HEK293 (cell line): ENCODE measurements at regions not wholly inside any gene's neighbourhood (a gene's known extent, or its start where the extent isn't known, plus 50 kb on each side); places are given as distances from the start of the nearest gene placed in this dataset.

Source experiments
- CTCF ChIA-PET: fragments of 350-600 bp; formaldehyde crosslinking; extraction: SDS; loops from one replicate; lab custom pipeline; 2021; ENCODE audit warnings: antibody characterized with exemption; lab: Yijun Ruan, JAX
- POLR2A ChIA-PET: fragments of 300-600 bp; formaldehyde crosslinking; extraction: SDS; loops from one replicate; lab custom pipeline; 2020; ENCODE audit warnings: antibody characterized with exemption, inconsistent platforms; lab: Yijun Ruan, JAX
- H3K27ac ChIP-seq: fragments of 200-500 bp; sonication (Bioruptor generic); 2 replicates; pipeline ENCODE4 v1.5.1; 2014; ENCODE audit warnings: low read depth, low read length, control low read depth, inconsistent platforms; ENCODE audit errors: extremely low read depth
- H3K36me3 ChIP-seq, 2 experiments: fragments of 200-500 bp in 1 of 2; sonication (Bioruptor generic) in 1 of 2; 1 replicate in 1 of 2; 2 replicates in 1 of 2; pipeline ENCODE4 v1.5.1; 2014 to 2017; ENCODE audit warnings: inconsistent platforms in 2 of 2, low read length in 2 of 2; ENCODE audit not compliant: control insufficient read depth in 2 of 2, insufficient read depth in 1 of 2
- H3K4me1 ChIP-seq: fragments of 200-500 bp; sonication (Bioruptor generic); 2 replicates; pipeline ENCODE4 v1.5.1; 2014; ENCODE audit warnings: mild to moderate bottlenecking, low read length, inconsistent platforms; ENCODE audit not compliant: control insufficient read depth, insufficient read depth
- H3K4me3 ChIP-seq: 2 replicates; pipeline ENCODE4 v1.5.1; 2011; ENCODE audit warnings: low read depth, mild to moderate bottlenecking, control low read depth, low read length, moderate library complexity
- H3K9me3 ChIP-seq: fragments of 200-500 bp; sonication (Bioruptor generic); 2 replicates; pipeline ENCODE4 v1.5.1; 2014; ENCODE audit warnings: low read depth, low read length, inconsistent platforms; ENCODE audit not compliant: control insufficient read depth, insufficient read depth
- FEZF1 ChIP-seq: fragments of 450-650 bp; formaldehyde crosslinking; IDR thresholded peaks from 2 replicates; pipeline ENCODE4 v1.5.1; 2016; ENCODE audit warnings: missing biosample characterization, missing genetic modification characterization
- IKZF3 ChIP-seq: fragments of 450-650 bp; IDR thresholded peaks from 2 replicates; pipeline ENCODE4 v1.5.0; 2018; ENCODE audit warnings: missing biosample characterization, mild to moderate bottlenecking, missing genetic modification characterization, moderate library complexity
- KLF10 ChIP-seq: fragments of 450-650 bp; IDR thresholded peaks from 2 replicates; pipeline ENCODE4 v1.5.1; 2018; ENCODE audit warnings: missing biosample characterization, mild to moderate bottlenecking, missing genetic modification characterization
- KLF9 ChIP-seq: fragments of 450-650 bp; formaldehyde crosslinking; IDR thresholded peaks from 2 replicates; pipeline ENCODE4 v1.5.1; 2016; ENCODE audit warnings: missing biosample characterization, missing genetic modification characterization, low read depth
- MEIS1 ChIP-seq: sonication (generic); formaldehyde crosslinking; IDR thresholded peaks from 2 replicates; pipeline ENCODE4 v1.8.1; 2022; ENCODE audit warnings: missing genetic modification reagents, mild to moderate bottlenecking, borderline replicate concordance
- REPIN1 ChIP-seq: fragments of 450-650 bp; formaldehyde crosslinking; IDR thresholded peaks from 2 replicates; pipeline ENCODE4 v1.5.1; 2017; ENCODE audit warnings: missing biosample characterization, missing genetic modification characterization, low read depth
- SCRT2 ChIP-seq: fragments of 450-650 bp; formaldehyde crosslinking; IDR thresholded peaks from 2 replicates; pipeline ENCODE4 v1.5.1; 2016; ENCODE audit warnings: missing biosample characterization, missing genetic modification characterization
- ZNF121 ChIP-seq: fragments of 450-650 bp; formaldehyde crosslinking; IDR thresholded peaks from 2 replicates; pipeline ENCODE4 v1.5.1; 2016; ENCODE audit warnings: missing biosample characterization, missing genetic modification characterization
- ZNF341 ChIP-seq: fragments of 450-650 bp; formaldehyde crosslinking; IDR thresholded peaks from 2 replicates; pipeline ENCODE4; 2016; ENCODE audit warnings: low read depth, missing biosample characterization, missing genetic modification characterization
- ZNF48 ChIP-seq: fragments of 450-650 bp; formaldehyde crosslinking; IDR thresholded peaks from 2 replicates; pipeline ENCODE4 v1.5.1; 2016; ENCODE audit warnings: missing biosample characterization, missing genetic modification characterization
- ZNF510 ChIP-seq: fragments of 450-650 bp; formaldehyde crosslinking; IDR thresholded peaks from 2 replicates; pipeline ENCODE4 v1.5.1; 2018; ENCODE audit warnings: mild to moderate bottlenecking, missing genetic modification characterization, missing biosample characterization; ENCODE audit not compliant: insufficient replicate concordance
- ZNF521 ChIP-seq: fragments of 450-650 bp; formaldehyde crosslinking; IDR thresholded peaks from 2 replicates; pipeline ENCODE4 v1.5.1; 2017; ENCODE audit warnings: missing biosample characterization, mild to moderate bottlenecking, missing genetic modification characterization
- ZNF560 ChIP-seq: fragments of 450-650 bp; formaldehyde crosslinking; IDR thresholded peaks from 2 replicates; pipeline ENCODE4 v1.5.1; 2017; ENCODE audit warnings: missing biosample characterization, missing genetic modification characterization, borderline replicate concordance
- ZNF677 ChIP-seq: fragments of 450-650 bp; IDR thresholded peaks from 2 replicates; pipeline ENCODE4 v1.5.0; 2018; ENCODE audit warnings: missing biosample characterization, mild to moderate bottlenecking, missing genetic modification characterization, moderate library complexity
- ZNF791 ChIP-seq: fragments of 450-650 bp; formaldehyde crosslinking; IDR thresholded peaks from 2 replicates; pipeline ENCODE4 v1.5.1; 2016; ENCODE audit warnings: missing biosample characterization, missing genetic modification characterization
- TF ChIP-seq, protein P1 (sequence below): fragments of 450-650 bp; formaldehyde crosslinking; IDR thresholded peaks from 2 replicates; pipeline ENCODE4 v1.5.1; 2016; ENCODE audit warnings: missing biosample characterization, missing genetic modification characterization
- TF ChIP-seq, protein P2 (sequence below): fragments of 450-650 bp; formaldehyde crosslinking; IDR thresholded peaks from 2 replicates; pipeline ENCODE4 v1.5.1; 2016; ENCODE audit warnings: missing biosample characterization, missing genetic modification characterization
- TF ChIP-seq, protein P3 (sequence below): fragments of 450-650 bp; formaldehyde crosslinking; IDR thresholded peaks from 2 replicates; pipeline ENCODE4 v1.5.1; 2016; ENCODE audit warnings: missing biosample characterization, missing genetic modification characterization
- TF ChIP-seq, protein P4 (sequence below): fragments of 450-650 bp; formaldehyde crosslinking; IDR thresholded peaks from 2 replicates; pipeline ENCODE4 v1.5.1; 2016; ENCODE audit warnings: missing biosample characterization, missing genetic modification characterization
- TF ChIP-seq, protein P5 (sequence below): fragments of 450-650 bp; formaldehyde crosslinking; IDR thresholded peaks from 2 replicates; pipeline ENCODE4 v1.5.1; 2017; ENCODE audit warnings: missing biosample characterization, missing genetic modification characterization
- TF ChIP-seq, protein P6 (sequence below): fragments of 450-650 bp; formaldehyde crosslinking; IDR thresholded peaks from 2 replicates; pipeline ENCODE4 v1.5.1; 2017; ENCODE audit warnings: missing biosample characterization, missing genetic modification characterization

DNA sequence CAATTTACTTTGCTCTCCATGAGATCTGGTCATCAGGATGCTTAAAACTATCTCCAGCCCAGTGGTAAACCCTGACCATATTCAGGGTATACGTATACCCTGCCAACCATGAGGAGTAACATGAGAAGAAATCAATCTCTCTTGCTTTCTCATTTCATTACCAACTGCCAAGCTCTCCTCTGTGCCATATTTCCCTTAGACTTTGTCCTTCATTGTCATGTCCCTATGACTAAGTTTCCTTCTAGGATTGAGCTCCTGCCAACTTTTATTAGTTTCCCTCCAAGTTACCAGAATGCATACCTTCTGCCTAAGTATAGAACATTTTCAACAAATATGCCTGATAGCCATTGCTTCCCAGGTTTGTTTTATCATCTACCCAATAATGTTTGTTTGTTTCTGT is 1113.9 kb upstream of the B3GALT2 start:
- Histone ChIP-seq H3K9me3 (no peaks in the 10 kb centered on the region), H3K4me1 (no peaks in the 10 kb centered on the region), H3K4me3 (no peak overlapping the region), H3K27ac (no peak overlapping the region), H3K36me3 (no peaks in the 10 kb centered on the region)
- TF ChIP-seq REPIN1 (tag by site-specific recombination) (no peak), ZNF48 (no peak), ZNF677 (tag by site-specific recombination) (no peak), ZNF121 (no peak), IKZF3 (tag by site-specific recombination) (no peak), KLF9 (tag by site-specific recombination) (no peak), ZNF521 (tag by site-specific recombination) (no peak), ZNF341 (no peak), ZNF560 (tag by site-specific recombination) (no peak)
- TF ChIP-seq, protein P1, sequence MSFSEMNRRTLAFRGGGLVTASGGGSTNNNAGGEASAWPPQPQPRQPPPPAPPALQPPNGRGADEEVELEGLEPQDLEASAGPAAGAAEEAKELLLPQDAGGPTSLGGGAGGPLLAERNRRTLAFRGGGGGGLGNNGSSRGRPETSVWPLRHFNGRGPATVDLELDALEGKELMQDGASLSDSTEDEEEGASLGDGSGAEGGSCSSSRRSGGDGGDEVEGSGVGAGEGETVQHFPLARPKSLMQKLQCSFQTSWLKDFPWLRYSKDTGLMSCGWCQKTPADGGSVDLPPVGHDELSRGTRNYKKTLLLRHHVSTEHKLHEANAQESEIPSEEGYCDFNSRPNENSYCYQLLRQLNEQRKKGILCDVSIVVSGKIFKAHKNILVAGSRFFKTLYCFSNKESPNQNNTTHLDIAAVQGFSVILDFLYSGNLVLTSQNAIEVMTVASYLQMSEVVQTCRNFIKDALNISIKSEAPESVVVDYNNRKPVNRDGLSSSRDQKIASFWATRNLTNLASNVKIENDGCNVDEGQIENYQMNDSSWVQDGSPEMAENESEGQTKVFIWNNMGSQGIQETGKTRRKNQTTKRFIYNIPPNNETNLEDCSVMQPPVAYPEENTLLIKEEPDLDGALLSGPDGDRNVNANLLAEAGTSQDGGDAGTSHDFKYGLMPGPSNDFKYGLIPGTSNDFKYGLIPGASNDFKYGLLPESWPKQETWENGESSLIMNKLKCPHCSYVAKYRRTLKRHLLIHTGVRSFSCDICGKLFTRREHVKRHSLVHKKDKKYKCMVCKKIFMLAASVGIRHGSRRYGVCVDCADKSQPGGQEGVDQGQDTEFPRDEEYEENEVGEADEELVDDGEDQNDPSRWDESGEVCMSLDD = no peak
- TF ChIP-seq, protein P2, sequence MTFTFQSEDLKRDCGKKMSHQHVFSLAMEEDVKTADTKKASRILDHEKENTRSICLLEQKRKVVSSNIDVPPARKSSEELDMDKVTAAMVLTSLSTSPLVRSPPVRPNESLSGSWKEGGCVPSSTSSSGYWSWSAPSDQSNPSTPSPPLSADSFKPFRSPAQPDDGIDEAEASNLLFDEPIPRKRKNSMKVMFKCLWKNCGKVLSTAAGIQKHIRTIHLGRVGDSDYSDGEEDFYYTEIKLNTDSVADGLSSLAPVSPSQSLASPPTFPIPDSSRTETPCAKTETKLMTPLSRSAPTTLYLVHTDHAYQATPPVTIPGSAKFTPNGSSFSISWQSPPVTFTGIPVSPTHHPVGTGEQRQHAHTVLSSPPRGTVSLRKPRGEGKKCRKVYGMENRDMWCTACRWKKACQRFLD = no peak
- TF ChIP-seq, protein P3, sequence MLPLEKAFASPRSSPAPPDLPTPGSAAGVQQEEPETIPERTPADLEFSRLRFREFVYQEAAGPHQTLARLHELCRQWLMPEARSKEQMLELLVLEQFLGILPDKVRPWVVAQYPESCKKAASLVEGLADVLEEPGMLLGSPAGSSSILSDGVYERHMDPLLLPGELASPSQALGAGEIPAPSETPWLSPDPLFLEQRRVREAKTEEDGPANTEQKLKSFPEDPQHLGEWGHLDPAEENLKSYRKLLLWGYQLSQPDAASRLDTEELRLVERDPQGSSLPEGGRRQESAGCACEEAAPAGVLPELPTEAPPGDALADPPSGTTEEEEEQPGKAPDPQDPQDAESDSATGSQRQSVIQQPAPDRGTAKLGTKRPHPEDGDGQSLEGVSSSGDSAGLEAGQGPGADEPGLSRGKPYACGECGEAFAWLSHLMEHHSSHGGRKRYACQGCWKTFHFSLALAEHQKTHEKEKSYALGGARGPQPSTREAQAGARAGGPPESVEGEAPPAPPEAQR (tag by site-specific recombination) = no peak
- TF ChIP-seq, protein P4, sequence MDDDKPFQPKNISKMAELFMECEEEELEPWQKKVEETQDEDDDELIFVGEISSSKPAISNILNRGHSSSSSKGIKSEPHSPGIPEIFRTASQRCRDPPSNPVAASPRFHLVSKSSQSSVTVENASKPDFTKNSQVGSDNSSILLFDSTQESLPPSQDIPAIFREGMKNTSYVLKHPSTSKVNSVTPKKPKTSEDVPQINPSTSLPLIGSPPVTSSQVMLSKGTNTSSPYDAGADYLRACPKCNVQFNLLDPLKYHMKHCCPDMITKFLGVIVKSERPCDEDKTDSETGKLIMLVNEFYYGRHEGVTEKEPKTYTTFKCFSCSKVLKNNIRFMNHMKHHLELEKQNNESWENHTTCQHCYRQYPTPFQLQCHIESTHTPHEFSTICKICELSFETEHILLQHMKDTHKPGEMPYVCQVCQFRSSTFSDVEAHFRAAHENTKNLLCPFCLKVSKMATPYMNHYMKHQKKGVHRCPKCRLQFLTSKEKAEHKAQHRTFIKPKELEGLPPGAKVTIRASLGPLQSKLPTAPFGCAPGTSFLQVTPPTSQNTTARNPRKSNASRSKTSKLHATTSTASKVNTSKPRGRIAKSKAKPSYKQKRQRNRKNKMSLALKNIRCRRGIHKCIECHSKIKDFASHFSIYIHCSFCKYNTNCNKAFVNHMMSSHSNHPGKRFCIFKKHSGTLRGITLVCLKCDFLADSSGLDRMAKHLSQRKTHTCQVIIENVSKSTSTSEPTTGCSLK (tag by site-specific recombination) = no peak
- TF ChIP-seq, protein P5, sequence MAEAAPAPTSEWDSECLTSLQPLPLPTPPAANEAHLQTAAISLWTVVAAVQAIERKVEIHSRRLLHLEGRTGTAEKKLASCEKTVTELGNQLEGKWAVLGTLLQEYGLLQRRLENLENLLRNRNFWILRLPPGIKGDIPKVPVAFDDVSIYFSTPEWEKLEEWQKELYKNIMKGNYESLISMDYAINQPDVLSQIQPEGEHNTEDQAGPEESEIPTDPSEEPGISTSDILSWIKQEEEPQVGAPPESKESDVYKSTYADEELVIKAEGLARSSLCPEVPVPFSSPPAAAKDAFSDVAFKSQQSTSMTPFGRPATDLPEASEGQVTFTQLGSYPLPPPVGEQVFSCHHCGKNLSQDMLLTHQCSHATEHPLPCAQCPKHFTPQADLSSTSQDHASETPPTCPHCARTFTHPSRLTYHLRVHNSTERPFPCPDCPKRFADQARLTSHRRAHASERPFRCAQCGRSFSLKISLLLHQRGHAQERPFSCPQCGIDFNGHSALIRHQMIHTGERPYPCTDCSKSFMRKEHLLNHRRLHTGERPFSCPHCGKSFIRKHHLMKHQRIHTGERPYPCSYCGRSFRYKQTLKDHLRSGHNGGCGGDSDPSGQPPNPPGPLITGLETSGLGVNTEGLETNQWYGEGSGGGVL = no peak
- CTCF ChIA-PET = no interaction called here
- POLR2A ChIA-PET = no interaction called here

DNA sequence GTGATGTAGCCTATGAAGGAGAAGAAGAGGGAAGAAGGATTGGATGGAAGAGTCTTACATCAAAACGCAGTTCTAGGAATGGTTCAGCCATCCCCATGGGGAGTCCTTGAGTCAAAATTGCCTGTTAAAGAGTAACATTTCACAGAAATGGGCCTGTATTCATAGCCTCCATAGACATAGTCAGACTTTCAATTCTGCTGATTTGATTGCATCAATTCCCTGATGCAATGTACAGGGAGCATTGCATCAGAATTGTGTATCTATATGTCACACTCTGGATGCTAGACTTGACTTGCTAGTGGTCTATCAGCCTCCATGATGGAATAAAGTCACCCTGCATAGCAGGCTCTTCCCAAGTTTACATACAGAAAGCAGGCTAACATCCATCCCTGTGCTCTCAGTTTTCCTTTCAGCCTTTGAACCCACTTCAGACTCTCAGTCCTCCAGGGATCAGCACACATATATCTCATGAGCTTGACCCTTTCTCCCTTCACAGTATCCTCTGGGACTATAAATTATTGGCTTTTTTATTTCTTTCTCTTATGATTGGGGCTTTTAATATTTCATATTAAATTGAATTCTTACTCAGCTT is 1111.7 kb upstream of the B3GALT2 start:
- H3K4me1 ChIP-seq = no peaks in the 10 kb centered on the region
- no peak overlapping the region for H3K4me3 ChIP-seq
- no peaks in the 10 kb centered on the region for H3K36me3 ChIP-seq
- CTCF ChIA-PET = interaction anchor here (0.6 kb wide), 1 partner anchor 1773 kb away, joined by 3 read pairs; no protein-coding TSS in a partner anchor
- H3K27ac ChIP-seq = no peak overlapping the region
- no peaks in the 10 kb centered on the region for H3K9me3 ChIP-seq
- POLR2A ChIA-PET = no interaction called here
- no peak for TF ChIP-seq IKZF3 (tag by site-specific recombination)
- TF ChIP-seq, protein P1 = no peak
- TF ChIP-seq, protein P6, sequence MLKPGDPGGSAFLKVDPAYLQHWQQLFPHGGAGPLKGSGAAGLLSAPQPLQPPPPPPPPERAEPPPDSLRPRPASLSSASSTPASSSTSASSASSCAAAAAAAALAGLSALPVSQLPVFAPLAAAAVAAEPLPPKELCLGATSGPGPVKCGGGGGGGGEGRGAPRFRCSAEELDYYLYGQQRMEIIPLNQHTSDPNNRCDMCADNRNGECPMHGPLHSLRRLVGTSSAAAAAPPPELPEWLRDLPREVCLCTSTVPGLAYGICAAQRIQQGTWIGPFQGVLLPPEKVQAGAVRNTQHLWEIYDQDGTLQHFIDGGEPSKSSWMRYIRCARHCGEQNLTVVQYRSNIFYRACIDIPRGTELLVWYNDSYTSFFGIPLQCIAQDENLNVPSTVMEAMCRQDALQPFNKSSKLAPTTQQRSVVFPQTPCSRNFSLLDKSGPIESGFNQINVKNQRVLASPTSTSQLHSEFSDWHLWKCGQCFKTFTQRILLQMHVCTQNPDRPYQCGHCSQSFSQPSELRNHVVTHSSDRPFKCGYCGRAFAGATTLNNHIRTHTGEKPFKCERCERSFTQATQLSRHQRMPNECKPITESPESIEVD (tag by site-specific recombination) = no peak
- TF ChIP-seq FEZF1 (tag by site-specific recombination) = no peak
- no peak for TF ChIP-seq SCRT2 (tag by site-specific recombination)
- TF ChIP-seq ZNF510 = no peak
- no peak for TF ChIP-seq KLF10
- no peak for TF ChIP-seq ZNF791 (tag by site-specific recombination)
- TF ChIP-seq MEIS1 (CRISPR knock-in tag) = no peak
